ENCODE measurements at regions not wholly inside any gene's neighbourhood (a gene's known extent, or its start where the extent isn't known, plus 50 kb on each side); places are given as distances from the start of the nearest gene placed in this dataset.
A peak's percentile ranks its signal among the peaks of the same experiment; 100 is the strongest.

DNA sequence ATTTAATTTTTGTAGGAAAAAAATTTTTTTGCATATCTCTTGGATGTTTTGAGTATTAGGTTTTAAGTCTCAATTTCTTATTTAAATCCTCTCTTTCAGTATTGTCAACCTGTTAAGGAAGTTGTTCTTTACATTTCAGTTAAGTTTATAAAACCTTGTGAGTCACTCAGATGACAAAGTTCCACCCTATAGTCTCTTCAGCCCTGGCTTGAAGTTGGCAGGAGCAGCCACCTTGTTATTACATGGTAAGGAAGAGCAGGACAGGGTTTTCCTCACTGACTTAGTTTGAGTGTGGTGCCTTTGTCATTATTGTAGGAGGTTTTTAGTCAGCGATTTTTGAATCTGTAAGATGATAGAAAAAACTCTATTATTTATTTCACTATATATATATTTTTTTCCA, 2143.9 kb downstream of the MRPL39 start:
- no peak for DNase-seq

DNA sequence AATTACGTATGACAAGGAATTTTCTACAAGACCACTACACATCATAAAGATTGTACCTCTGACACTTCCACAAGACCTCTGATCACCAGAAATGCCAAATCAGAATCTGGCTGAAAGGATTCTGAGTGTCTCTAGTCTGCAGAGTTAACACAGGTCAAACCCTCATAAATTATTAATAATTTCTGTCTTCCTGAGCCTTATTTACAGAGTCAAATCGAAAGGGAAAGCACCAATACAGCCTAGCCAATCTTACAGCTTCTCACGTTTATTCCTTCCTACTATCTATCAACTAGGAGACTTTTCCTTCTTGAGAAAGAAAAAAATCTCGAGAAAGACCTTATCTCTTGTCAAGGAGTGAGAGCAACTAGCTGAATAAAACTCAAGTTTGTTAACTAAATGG, 2151.6 kb downstream of the MRPL39 start:
- no peak for DNase-seq

DNA sequence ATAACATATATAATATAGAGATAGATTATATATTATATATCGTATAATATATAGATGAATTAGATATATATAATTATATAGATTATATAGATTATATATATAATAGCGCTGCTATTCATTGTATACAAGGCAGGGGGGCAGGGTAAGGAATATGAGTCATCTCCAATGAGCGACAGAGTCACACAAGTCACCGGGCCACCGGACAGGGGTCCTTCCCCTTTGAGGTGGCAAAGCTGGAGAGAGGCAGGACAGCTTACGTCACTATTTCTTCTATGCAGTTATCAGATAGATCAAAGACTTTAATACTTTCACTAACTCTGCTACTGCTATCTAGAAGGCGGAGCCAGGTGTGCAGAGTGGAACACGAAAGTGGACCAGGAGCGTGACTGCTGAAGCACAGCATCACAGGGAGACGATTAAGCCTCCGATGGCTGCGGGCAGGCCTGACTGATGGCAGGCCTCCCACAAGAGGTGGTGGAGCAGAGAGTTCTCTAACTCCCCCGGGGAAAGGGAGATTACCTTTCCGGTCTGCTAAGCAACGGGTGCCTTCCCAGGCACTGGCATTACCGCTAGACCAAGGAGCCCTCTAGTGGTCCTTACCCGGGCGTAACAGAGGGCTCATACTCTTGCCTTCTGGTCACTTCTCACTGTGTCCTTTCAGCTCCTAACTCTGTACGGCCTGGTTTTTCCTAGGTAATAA, 2154.7 kb downstream of the MRPL39 start:
- peak in 1 of 2 donors; percentile 1 for DNase-seq

DNA sequence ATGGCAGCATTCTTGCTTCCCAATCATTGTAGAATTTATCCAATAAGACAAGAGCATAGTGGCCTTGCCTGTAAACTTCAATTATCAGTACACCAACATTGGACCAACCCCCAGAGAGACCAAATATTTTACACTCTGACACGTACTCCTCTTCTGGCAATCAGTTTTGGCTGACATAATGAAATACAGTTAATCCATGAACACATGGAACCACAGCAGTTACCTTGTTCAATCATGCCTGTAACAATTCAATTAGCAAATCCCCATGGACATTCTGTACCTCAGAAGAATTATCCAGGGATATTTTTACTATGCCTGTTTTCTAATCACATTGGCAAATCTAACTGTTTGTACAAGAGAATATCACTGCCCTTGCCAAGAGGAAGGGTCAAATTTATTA, 2162.0 kb downstream of the MRPL39 start:
- no peak for DNase-seq

DNA sequence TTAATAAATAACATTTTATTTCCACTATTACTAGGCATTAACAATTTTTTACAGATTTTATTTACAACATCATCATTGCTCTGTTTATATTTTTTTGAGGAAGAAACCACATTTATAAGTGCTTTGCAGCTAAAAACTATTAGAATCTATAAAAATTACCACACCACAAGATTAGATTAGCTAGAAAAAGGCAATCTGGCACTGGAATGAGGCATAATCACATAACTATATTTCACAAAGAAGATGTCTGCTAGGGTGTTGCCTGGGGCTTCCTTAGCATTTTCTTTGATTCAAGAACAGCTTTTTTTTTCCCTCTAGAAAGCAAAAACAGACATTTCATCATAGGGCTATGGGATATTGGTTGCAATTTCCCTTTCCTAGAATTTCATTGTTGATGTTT, 2169.2 kb downstream of the MRPL39 start:
- DNase-seq: no peak

DNA sequence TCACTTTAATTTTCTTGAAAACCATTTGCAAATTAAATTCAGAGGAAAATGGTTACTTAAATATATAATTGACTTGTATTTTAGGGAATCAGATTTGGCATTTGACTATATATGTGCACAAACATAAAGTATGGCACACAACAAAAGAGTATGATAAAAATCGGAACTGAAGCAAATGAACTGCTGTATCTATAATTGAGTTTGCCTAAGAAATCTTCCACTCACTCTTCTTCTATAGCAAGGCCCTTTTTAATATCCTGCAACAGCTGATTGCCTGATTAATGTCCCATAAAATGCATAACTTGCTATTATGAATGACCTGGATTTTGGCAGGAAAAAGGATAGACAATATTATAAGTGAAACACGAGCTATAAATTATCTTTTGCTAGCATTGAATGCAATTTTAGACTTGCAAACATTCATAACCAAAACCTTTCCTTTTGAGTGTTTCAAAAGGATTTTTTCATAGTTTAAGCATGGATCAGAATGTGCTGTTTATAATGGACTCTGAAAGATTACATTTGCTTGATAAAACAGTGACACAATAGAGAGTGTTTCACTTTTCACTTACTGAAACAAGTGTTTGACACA, 2204.3 kb downstream of the MRPL39 start:
- no peak for DNase-seq

DNA sequence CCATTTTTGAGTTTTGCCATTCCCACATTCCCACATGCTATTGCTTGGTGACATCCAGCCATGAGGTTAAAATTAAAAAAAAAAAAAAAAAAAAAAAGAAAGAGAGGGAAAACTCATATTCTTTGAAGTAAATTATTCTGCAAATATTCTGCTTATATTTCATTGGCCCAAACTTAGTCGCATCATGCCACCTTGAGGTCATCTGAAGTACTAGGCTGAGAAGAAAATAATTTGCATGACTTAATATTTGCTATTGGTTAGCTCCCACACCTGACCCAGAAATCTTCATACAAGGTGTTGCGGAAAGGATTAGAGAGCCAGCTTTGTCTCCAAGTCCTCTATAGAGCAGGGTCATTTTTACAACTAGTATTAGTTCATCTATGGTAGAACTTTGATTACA, 2206.0 kb downstream of the MRPL39 start:
- DNase-seq: no peak

DNA sequence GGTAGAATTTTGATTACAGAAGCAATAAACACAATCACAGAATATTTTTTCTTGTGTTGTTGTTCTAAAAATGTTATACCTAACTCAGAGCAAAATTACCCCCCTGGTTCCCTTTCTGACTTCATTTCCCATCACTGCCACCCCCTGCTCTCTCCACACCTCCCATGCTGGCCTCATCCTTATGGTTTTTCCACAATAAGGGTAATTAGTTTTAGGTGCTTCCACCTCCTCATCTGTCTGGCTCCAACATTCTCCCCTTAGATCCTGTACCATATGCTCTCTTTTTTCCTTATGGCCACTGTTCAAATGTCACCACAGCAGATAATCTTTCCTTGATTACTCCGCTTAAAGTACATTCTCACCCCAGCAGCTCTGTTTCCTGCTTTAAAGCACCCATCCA, 2208.6 kb downstream of the MRPL39 start:
- no peak for DNase-seq

DNA sequence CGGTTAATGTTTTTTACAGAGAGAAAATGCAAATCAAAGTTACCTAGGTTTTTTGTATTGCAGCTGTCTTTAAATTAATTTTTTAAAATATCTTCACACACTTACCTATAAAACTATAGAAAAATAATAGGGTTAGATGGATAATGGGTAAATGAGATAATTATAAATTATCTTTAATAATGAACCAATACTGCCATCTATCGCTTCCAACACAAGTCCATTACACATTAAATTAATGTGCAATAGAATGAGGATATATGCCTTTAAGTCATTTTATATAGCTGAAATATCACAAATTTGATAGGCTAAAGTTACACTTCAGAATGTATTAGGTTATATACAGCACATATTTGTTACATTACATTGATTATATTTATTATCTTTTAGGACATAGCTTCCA, 2212.8 kb downstream of the MRPL39 start:
- DNase-seq: no peak

DNA sequence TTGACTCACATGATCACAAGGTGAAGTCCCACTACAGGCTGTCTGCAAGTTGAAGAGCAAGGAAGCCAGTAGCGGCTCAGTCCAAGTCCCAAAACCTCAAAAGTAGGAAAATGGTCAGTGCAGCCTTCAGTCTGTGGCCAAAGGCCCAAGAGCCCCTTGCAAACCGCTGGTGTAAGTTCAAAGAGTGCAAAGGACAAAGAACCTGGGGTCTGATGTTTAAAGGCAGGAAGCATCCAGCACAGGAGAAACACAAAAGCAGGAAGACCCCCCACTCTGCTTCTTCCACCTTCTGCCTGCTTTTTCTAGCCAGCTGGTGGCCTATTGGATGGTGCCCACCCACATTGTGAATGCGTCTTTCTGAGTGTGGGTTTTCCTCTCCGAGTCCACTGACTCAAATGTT, 2222.6 kb downstream of the MRPL39 start:
- no peak for DNase-seq

DNA sequence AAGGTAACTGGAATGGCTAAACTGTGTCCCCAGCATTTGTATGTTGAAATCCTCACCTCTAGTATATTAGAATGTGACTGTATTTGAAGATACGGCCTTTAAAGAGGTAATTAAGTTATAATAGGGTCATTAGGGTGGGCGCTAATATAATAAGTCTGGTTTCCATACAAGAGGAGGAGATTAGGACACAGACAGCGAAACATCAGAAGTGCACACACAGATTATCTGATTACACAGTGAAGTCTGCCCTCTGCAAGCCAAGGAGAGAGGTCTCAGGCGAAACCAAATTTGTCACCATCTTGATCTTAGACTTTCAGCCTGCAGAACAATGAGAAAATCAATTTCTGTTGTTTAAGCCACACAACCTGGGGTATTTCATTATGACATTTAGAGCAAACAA, 2233.1 kb downstream of the MRPL39 start:
- no peak for DNase-seq

DNA sequence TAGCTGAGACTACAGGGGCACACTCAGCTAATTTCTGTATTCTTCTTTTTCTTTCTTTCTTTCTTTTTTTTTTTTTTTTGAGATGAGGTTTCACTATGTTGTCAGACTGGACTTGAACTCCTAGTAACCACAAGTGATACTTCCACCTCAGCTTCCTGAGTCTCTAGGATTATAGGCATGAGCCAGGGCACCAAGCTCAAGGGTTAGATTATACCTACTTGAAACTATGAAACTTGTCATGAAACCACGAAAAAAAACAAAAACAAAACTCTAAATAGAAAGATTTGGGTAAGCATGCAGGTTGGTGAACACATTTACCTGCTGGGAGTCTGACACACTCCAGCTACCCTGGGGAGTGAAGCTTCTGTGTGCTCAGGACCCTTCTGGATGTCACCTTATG, 2250.4 kb downstream of the MRPL39 start:
- no peak for DNase-seq

DNA sequence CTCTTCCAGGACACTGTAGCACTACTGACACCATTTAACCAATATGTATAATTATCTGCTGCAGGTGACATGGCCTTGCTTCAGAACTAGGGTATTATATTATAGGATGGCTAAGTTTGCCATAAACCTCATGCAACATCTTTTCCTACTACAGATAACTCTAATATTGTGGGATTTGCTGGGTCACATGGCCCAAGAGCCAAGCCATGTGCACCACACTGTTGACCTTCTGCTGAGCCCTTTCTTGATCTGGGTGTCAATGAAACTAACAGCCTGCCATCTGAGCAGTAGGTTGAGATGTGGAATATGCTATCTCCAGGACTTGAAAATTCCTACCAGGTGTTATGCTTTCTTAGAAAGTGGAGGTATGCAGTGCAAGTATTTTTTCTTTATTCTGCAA, 2291.1 kb downstream of the MRPL39 start:
- no peak for DNase-seq

DNA sequence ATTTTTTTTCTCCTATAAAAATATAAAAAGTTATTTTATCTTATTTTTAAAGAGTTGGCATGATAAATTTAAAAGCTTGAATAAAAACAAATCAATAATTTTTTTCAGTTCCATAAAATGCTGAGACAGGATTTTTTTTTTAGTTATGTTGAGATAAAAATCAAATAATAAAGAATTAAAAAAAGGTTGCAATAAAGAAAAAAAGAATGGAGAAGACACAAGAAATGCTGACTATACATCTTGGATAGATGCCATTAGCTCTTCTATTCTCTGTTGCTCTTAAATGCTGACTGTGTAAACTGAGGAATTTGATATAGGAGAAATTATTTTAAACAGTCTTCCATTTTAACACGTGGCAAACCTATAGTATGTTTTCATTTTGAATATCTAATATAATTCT, 2298.5 kb downstream of the MRPL39 start:
- DNase-seq: no peak

DNA sequence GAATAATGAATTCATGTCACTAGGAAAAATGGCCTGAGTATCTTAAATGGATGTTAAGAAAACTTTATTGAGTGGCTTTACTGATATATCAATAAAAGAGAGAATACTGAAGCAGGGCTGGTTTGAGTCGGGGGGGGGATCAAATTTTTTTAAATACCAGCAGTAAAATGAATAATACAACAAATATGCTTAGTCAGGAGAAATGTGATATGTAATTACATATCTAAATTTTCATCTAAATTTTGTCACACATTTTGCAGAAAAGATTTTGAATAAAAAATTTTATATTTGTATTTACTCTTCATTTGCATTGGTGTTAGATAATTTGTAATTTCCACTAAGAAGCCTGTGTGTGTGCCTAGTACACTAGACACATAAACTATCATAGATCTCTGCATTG, 2300.2 kb downstream of the MRPL39 start:
- no peak for DNase-seq

DNA sequence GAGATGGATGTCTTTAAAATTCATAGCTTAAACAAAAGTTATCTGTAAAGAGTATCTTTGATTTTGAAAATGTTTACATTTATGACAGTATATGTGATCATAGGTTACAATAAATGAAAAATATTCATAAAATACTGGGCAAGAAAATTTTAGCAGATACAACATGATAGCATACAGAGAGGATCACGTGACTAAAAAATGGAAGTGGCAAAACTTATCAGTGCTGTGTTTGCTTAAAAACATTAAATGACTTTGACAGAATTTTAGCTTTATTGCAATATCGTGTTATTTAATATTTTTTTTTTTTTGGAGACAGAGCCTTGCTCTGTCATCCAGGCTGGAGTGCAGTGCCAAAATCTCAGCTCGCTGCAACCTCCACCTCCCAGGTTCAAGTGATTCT, 2294.1 kb downstream of the NCAM2 start:
- DNase-seq: no peak

DNA sequence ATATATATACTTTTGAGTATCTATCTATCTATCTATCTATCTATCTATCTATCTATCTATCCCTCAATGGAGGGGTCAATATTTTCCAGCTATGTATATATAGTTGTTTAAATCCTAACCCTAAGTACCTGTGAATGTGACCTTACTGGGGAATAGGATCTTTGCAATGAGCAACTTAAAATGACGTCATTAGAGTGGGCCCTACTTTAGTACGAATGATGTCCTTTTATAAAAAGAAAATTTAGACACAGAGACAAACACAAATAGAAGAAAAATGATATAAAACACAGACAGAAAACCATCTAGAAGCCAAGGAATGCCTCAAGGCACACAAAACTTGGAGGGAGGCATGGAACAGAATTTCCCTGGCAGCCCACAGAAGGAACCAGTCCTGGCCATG, 2283.7 kb downstream of the NCAM2 start:
- no peak for DNase-seq

DNA sequence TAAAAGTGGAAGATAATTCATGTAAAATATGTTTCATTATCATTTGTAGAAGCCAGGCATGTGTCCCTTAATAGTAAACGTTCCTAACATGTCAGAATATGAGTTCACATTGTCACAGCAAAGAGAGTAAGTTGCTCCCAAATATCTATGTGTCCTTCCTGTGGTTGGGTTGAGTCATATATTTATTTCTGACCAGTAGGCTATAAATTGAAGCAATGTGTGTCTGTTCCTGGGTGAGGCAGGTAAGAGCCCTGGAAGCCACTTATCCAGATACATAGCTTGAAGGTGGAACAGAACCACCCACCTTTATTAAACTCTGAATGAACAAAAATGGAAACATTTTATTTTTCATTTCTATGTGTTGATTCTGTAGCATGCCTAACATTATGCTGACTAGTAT, 2251.6 kb downstream of the NCAM2 start:
- DNase-seq: no peak

DNA sequence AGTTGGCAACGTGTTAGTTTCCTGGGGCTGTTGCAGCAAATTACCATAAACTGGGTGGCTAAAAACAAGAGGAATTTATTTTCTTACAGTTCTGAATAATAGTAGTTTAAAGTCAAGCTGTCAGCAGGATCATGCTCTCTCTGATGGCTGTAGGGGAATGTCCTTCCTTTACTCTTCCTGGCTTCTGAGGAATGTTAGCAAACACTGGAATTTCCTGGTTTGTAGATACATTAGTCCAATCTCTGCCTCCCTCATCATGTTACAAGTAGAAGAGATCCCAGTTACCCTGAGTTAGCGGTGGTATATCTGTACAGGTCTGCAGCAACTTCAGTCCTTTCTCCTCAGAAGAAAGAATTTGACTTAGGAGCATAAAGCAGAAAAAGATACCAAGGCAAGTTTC, 2249.1 kb downstream of the NCAM2 start:
- peak in 1 of 2 donors; percentile 5 for DNase-seq

DNA sequence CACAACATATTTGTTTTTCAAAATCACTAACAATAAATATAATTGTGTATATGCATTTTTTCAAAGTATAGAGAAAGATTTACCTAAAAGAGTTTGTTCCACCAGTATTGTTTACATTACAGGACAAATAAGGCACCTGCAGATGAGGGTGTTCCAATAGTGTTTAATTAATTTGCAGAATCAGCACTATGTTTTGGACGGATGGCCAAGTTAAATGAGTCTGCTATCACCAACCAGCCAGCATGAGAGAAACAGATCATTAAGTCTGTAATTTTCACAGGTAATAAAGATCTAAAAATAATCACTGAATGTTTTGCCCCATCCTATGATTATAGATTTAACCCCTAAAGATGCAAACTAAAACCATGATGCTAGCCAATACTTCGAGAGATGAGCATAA, 2247.0 kb downstream of the NCAM2 start:
- no peak for DNase-seq

DNA sequence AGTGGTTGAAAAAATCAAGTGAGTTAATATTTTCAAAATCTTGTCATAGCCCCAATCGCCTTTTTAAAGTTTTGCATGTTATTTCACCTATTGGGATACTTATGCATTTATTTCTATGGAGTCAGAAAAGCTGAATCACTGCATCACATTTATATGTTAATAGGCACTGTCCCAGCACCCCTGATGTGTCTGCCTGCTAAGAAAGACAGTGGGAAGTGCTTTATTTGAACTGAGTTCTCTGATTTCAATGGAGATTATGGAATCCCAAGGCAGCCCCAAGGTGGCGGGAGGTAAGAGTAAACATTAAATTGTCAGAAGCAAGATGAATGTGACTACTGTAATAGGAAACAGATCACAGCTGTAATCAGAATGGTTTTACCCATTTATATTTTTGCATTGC, 2225.7 kb downstream of the NCAM2 start:
- DNase-seq: no peak

DNA sequence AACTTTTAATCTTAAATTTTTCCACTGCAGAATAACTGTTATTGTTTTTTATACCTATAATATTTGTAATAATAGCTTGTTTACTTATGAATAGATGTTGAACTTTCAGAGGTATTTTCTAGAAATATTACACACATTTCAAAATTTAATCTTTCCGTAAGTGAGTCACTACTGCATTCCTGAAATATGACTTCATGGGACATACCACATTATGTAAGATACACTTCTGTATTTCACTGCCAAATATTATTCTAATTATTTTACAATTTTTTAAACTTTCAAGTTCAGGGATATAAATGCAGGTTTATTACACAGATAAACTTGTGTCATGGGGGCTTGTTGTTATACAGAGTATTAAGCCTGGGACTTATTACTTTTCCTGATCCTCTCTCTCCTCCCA, 2220.5 kb downstream of the NCAM2 start:
- DNase-seq: no peak

DNA sequence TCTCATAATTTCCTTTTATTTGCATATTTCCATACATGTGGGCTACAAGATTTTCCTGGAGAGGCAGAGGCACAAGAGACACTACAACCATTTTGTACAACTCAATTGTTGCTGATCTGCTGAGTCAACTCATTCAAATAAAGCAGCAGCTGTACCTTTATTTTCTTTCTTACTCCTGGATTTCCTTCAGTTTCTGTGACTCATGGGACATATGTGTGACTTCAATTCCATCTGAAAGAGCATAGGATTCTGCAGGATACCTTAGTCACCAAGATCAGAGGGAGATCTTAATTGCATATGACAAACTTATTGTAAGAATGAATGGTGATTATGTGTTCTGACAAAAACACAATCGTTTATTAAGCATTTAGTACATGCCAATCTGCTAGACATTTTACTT, 2219.4 kb downstream of the NCAM2 start:
- DNase-seq: no peak

DNA sequence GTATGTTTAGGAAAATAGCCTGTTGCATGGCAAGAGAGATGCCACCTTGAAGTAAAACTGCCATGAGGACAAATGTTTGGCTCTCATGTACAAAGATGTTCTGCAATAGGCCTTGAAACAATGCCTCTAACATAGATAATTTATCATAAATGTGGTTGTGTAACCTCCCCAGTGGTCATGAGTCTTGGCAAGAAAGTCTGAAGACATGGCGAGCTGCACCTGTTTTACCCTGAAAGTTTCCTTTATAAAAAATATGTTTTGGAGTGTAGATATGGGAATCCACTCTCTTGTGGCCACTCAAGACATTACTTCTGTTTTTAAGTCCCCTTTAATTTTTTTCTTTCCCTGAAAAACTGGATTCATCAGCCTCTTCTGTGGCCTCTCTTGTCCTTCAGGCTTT, 2217.1 kb downstream of the NCAM2 start:
- no peak for DNase-seq

Data from right lung (tissue), 2 donors.